ENCODE measurements at regions not wholly inside any gene's neighbourhood (a gene's known extent, or its start where the extent isn't known, plus 50 kb on each side); places are given as distances from the start of the nearest gene placed in this dataset.
"Not testable (repeated sequence)": the region's sequence is repeated elsewhere in the genome, so short reads cannot be mapped to it uniquely, and the experiment has no call there.

- not testable (repeated sequence) for DNase-seq (ENCODE audit: low read depth in 2 of 2)
Measured at GRCh38 chr15:20010759-20011158, 530.8 kb downstream of the GOLGA6L6 start.

- DNase-seq (ENCODE audit: low read depth in 2 of 2), result not testable (repeated sequence)
Measured at GRCh38 chr15:20009619-20010018, 532.0 kb downstream of the GOLGA6L6 start.

- not testable (repeated sequence) for DNase-seq (ENCODE audit: low read depth in 2 of 2)
Measured at GRCh38 chr15:20007338-20007737, 534.3 kb downstream of the GOLGA6L6 start.

- DNase-seq (ENCODE audit: low read depth in 2 of 2), result not testable (repeated sequence)
Measured at GRCh38 chr15:20003471-20003870, 538.1 kb downstream of the GOLGA6L6 start.

- not testable (repeated sequence) for DNase-seq (ENCODE audit: low read depth in 2 of 2)
Measured at GRCh38 chr15:20002560-20002959, 539.0 kb downstream of the GOLGA6L6 start.

- DNase-seq (ENCODE audit: low read depth in 2 of 2), result not testable (repeated sequence)
Measured at GRCh38 chr15:19996574-19997194, 544.9 kb downstream of the GOLGA6L6 start.

GRCh38 chr15:19995296-19995695, 546.3 kb downstream of the GOLGA6L6 start:
- not testable (repeated sequence) for DNase-seq (ENCODE audit: low read depth in 2 of 2)

GRCh38 chr15:19992428-19992827, 549.2 kb downstream of the GOLGA6L6 start:
- no peak for DNase-seq (ENCODE audit: low read depth in 2 of 2)

GRCh38 chr15:19988094-19988660, 553.4 kb downstream of the GOLGA6L6 start:
- no peak for DNase-seq (ENCODE audit: low read depth in 2 of 2)

- DNase-seq (ENCODE audit: low read depth in 2 of 2), result no peak
Measured at GRCh38 chr15:19987389-19988048, 554.1 kb downstream of the GOLGA6L6 start.

- no peak for DNase-seq (ENCODE audit: low read depth in 2 of 2)
Measured at GRCh38 chr15:19984101-19984500, 557.5 kb downstream of the GOLGA6L6 start.

- DNase-seq (ENCODE audit: low read depth in 2 of 2), result no peak
Measured at GRCh38 chr15:19974998-19975397, 566.6 kb downstream of the GOLGA6L6 start.

- no peak for DNase-seq (ENCODE audit: low read depth in 2 of 2)
Measured at GRCh38 chr15:19973718-19974117, 567.9 kb downstream of the GOLGA6L6 start.

- not testable (repeated sequence) for DNase-seq (ENCODE audit: low read depth in 2 of 2)
Measured at GRCh38 chr15:19972582-19972981, 569.0 kb downstream of the GOLGA6L6 start.

GRCh38 chr15:19965574-19965973, 576.0 kb downstream of the GOLGA6L6 start:
- not testable (repeated sequence) for DNase-seq (ENCODE audit: low read depth in 2 of 2)

GRCh38 chr15:19964480-19964879, 577.1 kb downstream of the GOLGA6L6 start:
- DNase-seq (ENCODE audit: low read depth in 2 of 2), result not testable (repeated sequence)

GRCh38 chr15:19956124-19956796, 585.3 kb downstream of the GOLGA6L6 start:
- DNase-seq (ENCODE audit: low read depth in 2 of 2), result no peak

GRCh38 chr15:19944261-19944888, 597.2 kb downstream of the GOLGA6L6 start:
- no peak for DNase-seq (ENCODE audit: low read depth in 2 of 2)

- DNase-seq (ENCODE audit: low read depth in 2 of 2), result no peak
Measured at GRCh38 chr15:19943515-19943914, 598.1 kb downstream of the GOLGA6L6 start.

GRCh38 chr15:19903281-19903680, 638.3 kb downstream of the GOLGA6L6 start:
- DNase-seq (ENCODE audit: low read depth in 2 of 2), result not testable (repeated sequence)

GRCh38 chr15:19902388-19902787, 639.2 kb downstream of the GOLGA6L6 start:
- DNase-seq (ENCODE audit: low read depth in 2 of 2), result not testable (repeated sequence)

GRCh38 chr15:19901414-19901813, 640.2 kb downstream of the GOLGA6L6 start:
- DNase-seq (ENCODE audit: low read depth in 2 of 2), result not testable (repeated sequence)

All from stimulated activated CD8-positive, alpha-beta memory T cell treated with anti-CD3 and anti-CD28 coated beads, Interleukin-7, amount 100 ng/mL, for 4 hours (primary cell).